H1 (cell line): ENCODE measurements at regions not wholly inside any gene's neighbourhood (a gene's known extent, or its start where the extent isn't known, plus 50 kb on each side); places are given as distances from the start of the nearest gene placed in this dataset.

Source experiments
- BACH1 ChIP-seq: IDR thresholded peaks from 2 replicates; pipeline ENCODE4 v1.6.1; 2012; ENCODE audit warnings: low read length, improper control_type of control experiment
- CEBPB ChIP-seq: IDR thresholded peaks from 2 replicates; pipeline ENCODE4 v1.6.1; 2012; ENCODE audit warnings: low read depth, low read length
- CHD2 ChIP-seq: IDR thresholded peaks from 2 replicates; pipeline ENCODE4 v1.6.1; 2012; ENCODE audit warnings: low read length, improper control_type of control experiment
- EP300 ChIP-seq, 2 experiments: IDR thresholded peaks; 1 replicate in 1 of 2; 2 replicates in 1 of 2; pipeline ENCODE4 v1.6.1; 2011 to 2012; ENCODE audit warnings: low read depth in 2 of 2, low read length in 2 of 2, mild to moderate bottlenecking in 2 of 2, borderline replicate concordance in 1 of 2, inconsistent platforms in 1 of 2, moderate library complexity in 1 of 2
- EZH2 ChIP-seq: fragments of 200-600 bp; sonication (generic); IDR thresholded peaks from 2 replicates; pipeline ENCODE4 v1.7.1; 2012; ENCODE audit warnings: low read depth, mild to moderate bottlenecking, moderate library complexity, low read length, inconsistent platforms; ENCODE audit not compliant: severe bottlenecking
- MAFK ChIP-seq: IDR thresholded peaks from 2 replicates; pipeline ENCODE4 v1.6.1; 2012; ENCODE audit warnings: low read depth, mild to moderate bottlenecking, improper control_type of control experiment, low read length
- RBBP5 ChIP-seq: IDR thresholded peaks from 2 replicates; pipeline ENCODE4 v1.7.1; 2012; ENCODE audit warnings: low read depth, mild to moderate bottlenecking, inconsistent platforms, low read length, moderate library complexity, borderline replicate concordance
- SRF ChIP-seq: IDR thresholded peaks from 2 replicates; pipeline ENCODE4 v1.6.1; 2011; ENCODE audit warnings: mild to moderate bottlenecking, low read depth, low read length, moderate library complexity
- TF ChIP-seq, protein P1 (sequence below), 3 experiments: IDR thresholded peaks; 1 replicate in 2 of 3; 2 replicates in 1 of 3; pipeline versions ENCODE4 v1.5.1 to v1.6.1; 2011; ENCODE audit warnings: low read length in 3 of 3, mild to moderate bottlenecking in 3 of 3, inconsistent platforms in 2 of 3, low read depth in 1 of 3, moderate library complexity in 1 of 3; ENCODE audit not compliant: insufficient read depth in 1 of 3; ENCODE audit errors: control extremely low read depth in 1 of 3

DNA sequence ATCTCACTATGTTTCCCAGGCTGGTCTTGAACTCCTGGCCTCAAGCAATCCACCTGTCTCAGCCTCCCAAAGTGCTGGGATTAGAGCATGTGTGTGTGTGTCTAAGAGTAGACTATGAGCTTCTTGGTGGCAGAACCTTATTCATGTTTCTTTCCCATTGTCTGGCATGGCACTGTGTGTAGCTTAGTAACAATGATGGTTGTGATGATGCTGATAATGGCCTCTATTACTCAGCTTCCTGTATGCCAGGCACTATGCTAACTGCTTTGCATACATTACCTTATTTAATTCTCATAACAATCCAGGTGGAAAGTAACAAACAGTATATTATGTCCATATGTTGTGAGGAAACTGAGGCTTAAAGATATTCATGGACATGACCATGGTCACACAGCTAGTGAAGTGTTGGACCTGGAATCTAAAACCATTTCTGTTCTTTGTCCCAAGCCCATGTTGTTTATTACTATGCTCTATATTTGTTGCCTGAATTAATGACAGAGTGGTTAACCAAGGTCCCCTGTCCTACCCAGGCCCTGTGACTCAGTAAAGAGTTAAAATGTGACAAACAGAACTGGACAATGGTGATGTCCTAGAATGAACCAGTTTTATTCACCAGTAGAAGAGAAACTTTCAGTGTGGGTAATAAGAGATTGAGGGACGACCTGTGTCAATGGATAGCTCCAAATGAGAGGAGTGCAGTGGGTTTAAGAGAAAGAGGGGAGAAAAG is 109.6 kb downstream of the KLF5 start:
- TF ChIP-seq MAFK (no peak), EP300 (IDR thresholded peaks at IDR 0.05; ENCODE audit: borderline replicate concordance in 1 of 2, low read depth in 2 of 2, low read length in 2 of 2) (no peak), CEBPB (no peak), CHD2 (no peak), EZH2 (no peak), SRF (no peak), RBBP5 (no peak), BACH1 (no peak)
- TF ChIP-seq, protein P1, sequence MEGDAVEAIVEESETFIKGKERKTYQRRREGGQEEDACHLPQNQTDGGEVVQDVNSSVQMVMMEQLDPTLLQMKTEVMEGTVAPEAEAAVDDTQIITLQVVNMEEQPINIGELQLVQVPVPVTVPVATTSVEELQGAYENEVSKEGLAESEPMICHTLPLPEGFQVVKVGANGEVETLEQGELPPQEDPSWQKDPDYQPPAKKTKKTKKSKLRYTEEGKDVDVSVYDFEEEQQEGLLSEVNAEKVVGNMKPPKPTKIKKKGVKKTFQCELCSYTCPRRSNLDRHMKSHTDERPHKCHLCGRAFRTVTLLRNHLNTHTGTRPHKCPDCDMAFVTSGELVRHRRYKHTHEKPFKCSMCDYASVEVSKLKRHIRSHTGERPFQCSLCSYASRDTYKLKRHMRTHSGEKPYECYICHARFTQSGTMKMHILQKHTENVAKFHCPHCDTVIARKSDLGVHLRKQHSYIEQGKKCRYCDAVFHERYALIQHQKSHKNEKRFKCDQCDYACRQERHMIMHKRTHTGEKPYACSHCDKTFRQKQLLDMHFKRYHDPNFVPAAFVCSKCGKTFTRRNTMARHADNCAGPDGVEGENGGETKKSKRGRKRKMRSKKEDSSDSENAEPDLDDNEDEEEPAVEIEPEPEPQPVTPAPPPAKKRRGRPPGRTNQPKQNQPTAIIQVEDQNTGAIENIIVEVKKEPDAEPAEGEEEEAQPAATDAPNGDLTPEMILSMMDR (IDR thresholded peaks at IDR 0.05; ENCODE audit: control extremely low read depth in 1 of 3, insufficient read depth in 1 of 3, low read depth in 1 of 3, low read length in 3 of 3): no peak
